Natural killer cell (primary cell): ENCODE measurements at regions not wholly inside any gene's neighbourhood (a gene's known extent, or its start where the extent isn't known, plus 50 kb on each side); places are given as distances from the start of the nearest gene placed in this dataset.
"Not testable (repeated sequence)": the region's sequence is repeated elsewhere in the genome, so short reads cannot be mapped to it uniquely, and the experiment has no call there.

Source experiments
- ATAC-seq, 3 donors: fragments of 150-1000 bp in 2 of 3; fragments of 200-7000 bp in 1 of 3; cut with Tn5 transposase; 1 replicate in 1 of 3; 2 replicates in 2 of 3; pipeline ENCODE4 v1.10.0; 2021; ENCODE audit warnings: mild to moderate bottlenecking in 2 of 3, moderate library complexity in 2 of 3
- DNase-seq, 2 donors: peaks; one replicate each; pipeline versions ENCODE4 v3.0.0 to v3.0.0-alpha.2; 2013 to 2021; ENCODE audit warnings: mixed read lengths in 1 of 2
- H3K27ac ChIP-seq: one replicate; pipeline ENCODE4 v1.5.1; 2013; ENCODE audit warnings: mild to moderate bottlenecking, low read length
- H3K27me3 ChIP-seq: one replicate; pipeline ENCODE4 v1.6.1; 2013; ENCODE audit warnings: low read length; ENCODE audit not compliant: control insufficient read depth, insufficient read depth
- H3K36me3 ChIP-seq: one replicate; pipeline ENCODE4 v1.6.1; 2013; ENCODE audit warnings: low read length; ENCODE audit not compliant: control insufficient read depth, insufficient read depth
- H3K4me1 ChIP-seq: one replicate; pipeline ENCODE4 v1.6.1; 2013; ENCODE audit warnings: low read length; ENCODE audit not compliant: control insufficient read depth, insufficient read depth
- H3K4me3 ChIP-seq: one replicate; pipeline ENCODE4 v1.5.1; 2013; ENCODE audit warnings: low read length
- H3K9me3 ChIP-seq: one replicate; pipeline ENCODE4 v1.6.1; 2013; ENCODE audit warnings: low read length; ENCODE audit not compliant: control insufficient read depth, insufficient read depth
- H3K27ac Mint-ChIP-seq, 2 donors: one replicate each; pipeline ENCODE4 v1.8.0; 2022; ENCODE audit warnings: mild to moderate bottlenecking in 2 of 2, mixed read lengths in 2 of 2, moderate library complexity in 1 of 2
- H3K27me3 Mint-ChIP-seq, 2 donors: one replicate each; pipeline ENCODE4 v1.8.0; 2022; ENCODE audit warnings: low read depth in 2 of 2, mixed read lengths in 2 of 2
- H3K36me3 Mint-ChIP-seq: one replicate; pipeline ENCODE4 v1.8.0; 2022; ENCODE audit warnings: mixed read lengths
- H3K4me1 Mint-ChIP-seq, 2 donors: one replicate each; pipeline ENCODE4 v1.8.0; 2022; ENCODE audit warnings: mixed read lengths in 2 of 2
- H3K4me3 Mint-ChIP-seq: one replicate; pipeline ENCODE4 v1.8.0; 2022; ENCODE audit warnings: mild to moderate bottlenecking, moderate library complexity, mixed read lengths
- H3K9me3 Mint-ChIP-seq, 2 donors: one replicate each; pipeline ENCODE4 v1.8.0; 2022; ENCODE audit warnings: mixed read lengths in 2 of 2
- WGBS: methylation state at CpG from one replicate; pipeline ENCODE4 v1.1.7; 2013; ENCODE audit warnings: missing lambda C conversion rate; ENCODE audit not compliant: insufficient coverage; 5-methylcytosine and 5-hydroxymethylcytosine counted together
- intact Hi-C: fragments of 100-400 bp; cut with micrococcal nuclease; formaldehyde crosslinking; loops from one replicate; pipeline ENCODE4 v1.14.2; 2022
- TF ChIP-seq, protein P1 (sequence below): fragments of 200-600 bp; IDR thresholded peaks from one replicate; pipeline ENCODE4 v1.8.0; 2022; ENCODE audit warnings: antibody characterized with exemption

DNA sequence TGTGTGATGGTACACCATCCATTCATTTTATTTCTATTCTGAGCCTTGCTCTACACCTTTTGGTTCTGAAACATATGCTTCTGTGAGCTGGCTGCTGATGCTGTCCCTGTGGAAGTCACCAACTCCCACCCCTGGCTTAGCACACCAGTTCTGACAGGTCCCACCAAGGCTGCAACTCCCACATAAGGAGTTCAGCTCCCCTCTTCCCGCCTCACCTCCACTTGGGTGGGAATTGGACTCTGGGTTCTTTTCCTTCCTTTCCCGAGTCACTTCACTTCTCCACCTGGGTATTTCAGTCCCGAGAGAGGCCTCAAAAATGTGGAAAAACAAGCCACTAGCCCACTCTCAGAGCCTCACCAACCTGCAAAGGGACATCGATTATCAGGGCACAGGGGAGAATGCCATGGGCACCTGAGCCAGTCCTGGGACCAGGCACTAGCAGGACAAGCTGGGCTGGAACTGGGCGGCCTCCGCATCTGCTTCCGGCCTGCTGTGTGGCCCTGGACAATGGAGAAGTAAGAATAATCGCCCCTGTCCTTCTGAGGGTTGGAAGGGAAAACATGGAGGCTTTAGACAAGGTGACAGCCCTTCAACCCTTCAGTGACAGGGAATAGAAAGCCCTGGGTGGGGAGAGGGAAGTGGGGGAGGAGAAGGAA is 80.1 kb downstream of the IGLL1 start:
- no peak overlapping the region for H3K27ac ChIP-seq
- H3K4me1 ChIP-seq = peaks cover 17% of the 10 kb centered on the region
- intact Hi-C loops = no loop called here
- DNase-seq = no peak
- H3K4me3 ChIP-seq = no peak overlapping the region
- no peaks in the 10 kb centered on the region for H3K36me3 Mint-ChIP-seq
- TF ChIP-seq, protein P1, sequence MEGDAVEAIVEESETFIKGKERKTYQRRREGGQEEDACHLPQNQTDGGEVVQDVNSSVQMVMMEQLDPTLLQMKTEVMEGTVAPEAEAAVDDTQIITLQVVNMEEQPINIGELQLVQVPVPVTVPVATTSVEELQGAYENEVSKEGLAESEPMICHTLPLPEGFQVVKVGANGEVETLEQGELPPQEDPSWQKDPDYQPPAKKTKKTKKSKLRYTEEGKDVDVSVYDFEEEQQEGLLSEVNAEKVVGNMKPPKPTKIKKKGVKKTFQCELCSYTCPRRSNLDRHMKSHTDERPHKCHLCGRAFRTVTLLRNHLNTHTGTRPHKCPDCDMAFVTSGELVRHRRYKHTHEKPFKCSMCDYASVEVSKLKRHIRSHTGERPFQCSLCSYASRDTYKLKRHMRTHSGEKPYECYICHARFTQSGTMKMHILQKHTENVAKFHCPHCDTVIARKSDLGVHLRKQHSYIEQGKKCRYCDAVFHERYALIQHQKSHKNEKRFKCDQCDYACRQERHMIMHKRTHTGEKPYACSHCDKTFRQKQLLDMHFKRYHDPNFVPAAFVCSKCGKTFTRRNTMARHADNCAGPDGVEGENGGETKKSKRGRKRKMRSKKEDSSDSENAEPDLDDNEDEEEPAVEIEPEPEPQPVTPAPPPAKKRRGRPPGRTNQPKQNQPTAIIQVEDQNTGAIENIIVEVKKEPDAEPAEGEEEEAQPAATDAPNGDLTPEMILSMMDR = no peak
- H3K27me3 ChIP-seq = no peaks in the 10 kb centered on the region
- H3K36me3 ChIP-seq = no peaks in the 10 kb centered on the region
- 82% methylated on average over 8 of the region's 8 CpGs for WGBS
- no peaks in the 10 kb centered on the region for H3K9me3 Mint-ChIP-seq
- no peaks in the 10 kb centered on the region for H3K9me3 ChIP-seq
- ATAC-seq = no peak
- H3K4me1 Mint-ChIP-seq = peaks cover 62 to 73% of the 10 kb centered on the region in 2 donors
- H3K4me3 Mint-ChIP-seq = no peak overlapping the region
- H3K27ac Mint-ChIP-seq = peak overlapping the region in 1 of 2 donors; percentile 53
- no peaks in the 10 kb centered on the region for H3K27me3 Mint-ChIP-seq

DNA sequence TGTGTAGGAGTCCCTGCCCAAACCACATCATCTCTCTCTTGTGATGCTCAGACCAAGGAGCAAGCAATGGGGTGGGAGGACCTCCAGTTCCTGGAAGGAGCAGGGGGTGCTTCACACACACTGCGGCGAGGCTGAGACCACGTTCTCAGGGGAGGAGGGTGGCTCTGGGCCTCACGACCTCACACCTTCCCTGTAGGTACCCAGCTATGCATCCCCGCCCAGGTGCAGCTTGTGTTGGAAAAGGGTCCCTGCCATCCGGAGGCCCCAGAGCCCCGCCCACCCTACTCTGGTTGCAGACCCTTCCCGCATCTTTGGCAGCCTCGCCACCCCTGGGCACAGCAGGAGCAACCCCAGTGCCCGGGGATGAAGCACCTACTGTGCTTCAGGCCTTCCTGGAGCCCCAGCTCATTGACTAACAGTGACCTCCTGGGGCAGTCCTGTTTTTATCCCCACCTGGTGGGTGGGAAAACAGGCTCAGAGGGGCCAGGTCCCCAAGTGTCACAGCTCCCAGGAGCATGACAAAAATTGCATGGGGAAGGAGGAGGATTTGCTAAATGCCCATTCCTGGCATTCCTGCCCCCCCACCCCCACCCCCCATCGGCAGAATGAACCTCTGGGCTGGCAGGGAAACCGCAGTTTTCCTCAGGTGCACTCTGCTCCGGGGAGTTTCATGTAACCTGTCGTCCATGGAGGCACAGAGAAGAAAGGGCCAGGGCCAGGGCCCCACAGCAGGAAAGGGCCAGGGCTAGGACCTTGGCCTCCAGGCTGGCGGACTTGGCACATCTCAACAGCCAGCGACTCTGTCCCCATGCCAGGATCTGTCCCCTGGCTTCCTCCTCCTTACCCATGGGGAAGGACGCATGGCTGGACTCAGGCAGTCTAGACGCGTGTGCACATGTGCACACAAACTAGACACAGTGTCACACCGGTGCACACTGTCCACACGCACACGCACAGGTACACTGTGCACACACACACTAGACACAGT is 81.0 kb downstream of the IGLL1 start:
- no peak overlapping the region for H3K4me3 ChIP-seq
- TF ChIP-seq, protein P1 = no peak
- no peak for ATAC-seq
- Mint-ChIP-seq H3K4me3 (no peak overlapping the region), H3K9me3 (no peaks in the 10 kb centered on the region), H3K27ac (peak overlapping the region; percentile 53 to 57), H3K4me1 (peaks cover 59 to 75% of the 10 kb centered on the region in 2 donors), H3K27me3 (no peaks in the 10 kb centered on the region), H3K36me3 (no peaks in the 10 kb centered on the region)
- H3K36me3 ChIP-seq = no peaks in the 10 kb centered on the region
- H3K4me1 ChIP-seq = peaks cover 17% of the 10 kb centered on the region
- H3K27me3 ChIP-seq = no peaks in the 10 kb centered on the region
- DNase-seq = no peak
- 82% methylated on average over 21 of the region's 22 CpGs for WGBS
- H3K27ac ChIP-seq = no peak overlapping the region
- intact Hi-C loops = no loop called here
- H3K9me3 ChIP-seq = no peaks in the 10 kb centered on the region

DNA sequence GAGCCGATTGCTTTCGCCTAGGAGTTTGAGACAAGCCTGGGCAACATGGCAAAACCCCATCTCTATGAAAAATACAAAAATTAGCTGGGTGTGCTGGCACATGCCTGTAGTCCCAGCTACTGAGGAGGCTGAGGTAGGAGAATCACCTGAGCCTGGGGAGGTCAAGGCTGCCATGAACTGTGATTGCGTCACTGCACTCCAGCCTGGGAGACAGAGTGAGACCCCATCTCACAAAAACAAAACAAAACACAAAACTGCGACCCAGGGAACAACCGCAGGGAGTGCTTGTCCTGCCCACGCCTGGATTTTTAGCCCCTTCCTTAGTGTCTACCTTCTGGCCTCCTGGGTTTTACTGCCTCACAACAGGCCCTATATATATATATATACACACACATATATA is 82.2 kb downstream of the IGLL1 start:
- H3K4me1 Mint-ChIP-seq = peaks cover 47 to 65% of the 10 kb centered on the region in 2 donors
- not testable (repeated sequence) for H3K27me3 ChIP-seq

More for the DNA sequence above, 82.2 kb downstream of the IGLL1 start:
- H3K9me3 ChIP-seq, H3K9me3 Mint-ChIP-seq, H3K4me3 ChIP-seq, H3K27me3 Mint-ChIP-seq, H3K4me3 Mint-ChIP-seq, ATAC-seq, H3K36me3 Mint-ChIP-seq, H3K27ac ChIP-seq, H3K36me3 ChIP-seq, DNase-seq, intact Hi-C loops: not testable (repeated sequence)
- peak overlapping the region in 1 of 2 donors; percentile 64 for H3K27ac Mint-ChIP-seq
- H3K4me1 ChIP-seq = peaks cover 13% of the 10 kb centered on the region
- WGBS = 90% methylated on average over 6 of the region's 6 CpGs
